GM12878 (cell line): ENCODE measurements at regions not wholly inside any gene's neighbourhood (a gene's known extent, or its start where the extent isn't known, plus 50 kb on each side); places are given as distances from the start of the nearest gene placed in this dataset.

Experiments used
- BCLAF1 ChIP-seq: fragments of 450-650 bp; IDR thresholded peaks from 2 replicates; pipeline ENCODE4 v1.6.1; 2017; ENCODE audit warnings: antibody characterized with exemption, mild to moderate bottlenecking, moderate library complexity
- CEBPZ ChIP-seq: fragments of 150-350 bp; IDR thresholded peaks from 2 replicates; pipeline ENCODE4 v1.6.1; 2016; ENCODE audit warnings: low read depth, low read length
- MXI1 ChIP-seq: fragments of 150-350 bp; IDR thresholded peaks from 2 replicates; pipeline ENCODE4 v1.6.1; 2011; ENCODE audit warnings: low read depth, mild to moderate bottlenecking, inconsistent platforms, low read length, improper control_type of control experiment
- SIN3A ChIP-seq: IDR thresholded peaks from 2 replicates; pipeline ENCODE4 v1.6.1; 2012; ENCODE audit warnings: low read depth, low read length, improper control_type of control experiment
- ZNF217 ChIP-seq: fragments of 450-650 bp; IDR thresholded peaks from 2 replicates; pipeline ENCODE4 v1.6.1; 2017; ENCODE audit warnings: antibody characterized with exemption, mild to moderate bottlenecking

GRCh38 chr9:82488313-82489200 lies 500.0 kb downstream of the SPATA31D1 start (continued):
- TF ChIP-seq BCLAF1 (no peak), MXI1 (no peak), CEBPZ (no peak), SIN3A (no peak), ZNF217 (no peak)
